HCT116 (cell line): ENCODE measurements at regions not wholly inside any gene's neighbourhood (a gene's known extent, or its start where the extent isn't known, plus 50 kb on each side); places are given as distances from the start of the nearest gene placed in this dataset.

Experiments used
- ATAC-seq: fragments of 200-7000 bp; cut with Tn5 transposase; 2 replicates; pipeline ENCODE4 v1.9.1; 2020; ENCODE audit warnings: mild to moderate bottlenecking, moderate library complexity
- BruUV-seq: library from RNA; stranded (reverse); fragments of 400-500 nt; replicated peaks from 2 replicates; lab custom pipeline; 2021; lab: Mats Ljungman, UMichigan
- CTCF ChIA-PET: fragments of 300-600 bp; sonication (Branson Sonifier 250); formaldehyde crosslinking; loops from one replicate; lab custom pipeline; 2021; ENCODE audit warnings: antibody characterized with exemption; lab: Charles Lee
- POLR2A ChIA-PET: fragments of 300-600, 350-600 bp; sonication (Branson Sonifier 250); formaldehyde crosslinking; loops from one replicate; lab custom pipeline; 2021; ENCODE audit warnings: antibody characterized with exemption; lab: Charles Lee
- RAD21 ChIA-PET, 2 experiments: fragments of 300-600 bp; sonication (Branson Sonifier 250); formaldehyde crosslinking; loops; one replicate each; lab custom pipeline; 2023; ENCODE audit warnings: low total read pairs in 2 of 2; ENCODE audit not compliant: uncharacterized antibody in 2 of 2, unreplicated experiment in 2 of 2, low non-redundant PET in 1 of 2; lab: Charles Lee
- DNase-seq: peaks from one replicate; pipeline ENCODE4 v3.0.0-alpha.2; 2010; ENCODE audit warnings: low read depth, low spot score
- H2AFZ ChIP-seq: fragments of 200-600 bp; shearing (Covaris generic), sonication (generic); 2 replicates; pipeline ENCODE4 v1.6.1; 2017; ENCODE audit warnings: low read depth, mixed run types, mixed read lengths, antibody characterized with exemption, low read length; ENCODE audit not compliant: poor library complexity, severe bottlenecking
- H3K27ac ChIP-seq: 2 replicates; pipeline ENCODE4 v1.5.1; 2012; ENCODE audit warnings: low read depth, low read length
- H3K27me3 ChIP-seq: fragments of 200-600 bp; sonication (generic); 2 replicates; pipeline ENCODE4 v1.6.1; 2016; ENCODE audit warnings: mixed run types, low read length, mixed read lengths; ENCODE audit not compliant: insufficient read depth
- H3K36me3 ChIP-seq, 2 experiments: fragments of 200-500 bp in 1 of 2; fragments of 200-600 bp in 1 of 2; sonication (Bioruptor generic) in 1 of 2; sonication (generic) in 1 of 2; 2 replicates each; pipeline versions ENCODE4 v1.5.1 to v1.6.1; 2014 to 2016; ENCODE audit warnings: low read length in 2 of 2, inconsistent platforms in 1 of 2, mixed read lengths in 1 of 2, mixed run types in 1 of 2; ENCODE audit not compliant: insufficient read depth in 2 of 2, control insufficient read depth in 1 of 2
- H3K4me1 ChIP-seq, 2 experiments: fragments of 200-600 bp in 1 of 2; sonication (generic) in 1 of 2; 2 replicates each; pipeline versions ENCODE4 v1.5.1 to v1.6.1; 2012 to 2017; ENCODE audit warnings: low read length in 2 of 2, inconsistent platforms in 1 of 2, mild to moderate bottlenecking in 1 of 2, mixed read lengths in 1 of 2, mixed run types in 1 of 2, moderate library complexity in 1 of 2; ENCODE audit not compliant: insufficient read depth in 2 of 2, control insufficient read depth in 1 of 2
- H3K4me2 ChIP-seq: fragments of 200-600 bp; sonication (generic); 2 replicates; pipeline ENCODE4 v1.6.1; 2017; ENCODE audit warnings: mixed run types, low read length, mixed read lengths
- H3K4me3 ChIP-seq, 2 experiments: fragments of 200-600 bp in 1 of 2; sonication (generic) in 1 of 2; replicated peaks in 1 of 2; 2 replicates each; pipeline ENCODE4 v1.5.1; 2011 to 2016; ENCODE audit warnings: low read length in 2 of 2, control low read depth in 1 of 2, low read depth in 1 of 2, mild to moderate bottlenecking in 1 of 2, mixed read lengths in 1 of 2, mixed run types in 1 of 2
- H3K79me2 ChIP-seq: fragments of 200-600 bp; sonication (generic); 2 replicates; pipeline ENCODE4 v1.6.1; 2017; ENCODE audit warnings: mild to moderate bottlenecking, mixed run types, low read length, moderate library complexity, mixed read lengths; ENCODE audit not compliant: insufficient read depth
- H3K9ac ChIP-seq: fragments of 200-600 bp; sonication (generic); 2 replicates; pipeline ENCODE4 v1.6.1; 2016; ENCODE audit warnings: low read length, mixed read lengths
- H3K9me2 ChIP-seq: fragments of 200-600 bp; sonication (generic), shearing (Covaris generic); 2 replicates; pipeline ENCODE4 v1.6.1; 2017; ENCODE audit warnings: mixed run types, mild to moderate bottlenecking, moderate library complexity; ENCODE audit not compliant: insufficient read depth
- H3K9me3 ChIP-seq, 2 experiments: fragments of 200-500 bp in 1 of 2; fragments of 200-600 bp in 1 of 2; sonication (Bioruptor generic) in 1 of 2; sonication (generic) in 1 of 2; 2 replicates each; pipeline ENCODE4 v1.6.1; 2014 to 2017; ENCODE audit warnings: low read length in 2 of 2, mixed read lengths in 2 of 2, inconsistent platforms in 1 of 2, low read depth in 1 of 2, mild to moderate bottlenecking in 1 of 2, mixed run types in 1 of 2, moderate library complexity in 1 of 2; ENCODE audit not compliant: control insufficient read depth in 1 of 2, insufficient read depth in 1 of 2
- H4K20me1 ChIP-seq: fragments of 200-600 bp; sonication (generic), shearing (Covaris generic); 2 replicates; pipeline ENCODE4 v1.6.1; 2017; ENCODE audit warnings: mixed run types, mild to moderate bottlenecking, moderate library complexity; ENCODE audit not compliant: insufficient read depth
- ATF3 ChIP-seq: IDR thresholded peaks from 2 replicates; pipeline ENCODE4 v1.6.1; 2012
- CBX3 ChIP-seq: IDR thresholded peaks from 2 replicates; pipeline ENCODE4 v1.6.1; 2012; ENCODE audit warnings: low read depth
- CEBPB ChIP-seq: IDR thresholded peaks from 2 replicates; pipeline ENCODE4 v1.6.1; 2012; ENCODE audit warnings: low read depth
- ELF1 ChIP-seq: IDR thresholded peaks from 2 replicates; pipeline ENCODE4 v1.6.1; 2012; ENCODE audit warnings: low read depth, borderline replicate concordance
- EZH2 ChIP-seq: fragments of 200-600 bp; sonication (generic); IDR thresholded peaks from 2 replicates; pipeline ENCODE4 v1.6.1; 2017; ENCODE audit warnings: antibody characterized with exemption, mixed run types
- EZH2phosphoT487 ChIP-seq: fragments of 200-600 bp; IDR thresholded peaks from 2 replicates; pipeline ENCODE4 v1.6.1; 2018; ENCODE audit warnings: antibody characterized with exemption, borderline replicate concordance
- FOSL1 ChIP-seq: IDR thresholded peaks from 2 replicates; pipeline ENCODE4 v1.6.1; 2012; ENCODE audit warnings: low read depth
- JUND ChIP-seq: IDR thresholded peaks from 2 replicates; pipeline ENCODE4 v1.6.1; 2012
- MAX ChIP-seq: IDR thresholded peaks from 2 replicates; pipeline ENCODE4 v1.6.1; 2012
- POLR2A ChIP-seq: IDR thresholded peaks from 2 replicates; pipeline ENCODE4 v1.7.0; 2011; ENCODE audit warnings: borderline replicate concordance; ENCODE audit not compliant: insufficient read depth, insufficient read length; ENCODE audit errors: extremely low read depth
- REST ChIP-seq: IDR thresholded peaks from 2 replicates; pipeline ENCODE4 v1.6.1; 2012; ENCODE audit warnings: low read depth
- SIN3A ChIP-seq: IDR thresholded peaks from 2 replicates; pipeline ENCODE4 v1.6.1; 2012; ENCODE audit warnings: low read depth
- SP1 ChIP-seq: IDR thresholded peaks from 2 replicates; pipeline ENCODE4 v1.6.1; 2012; ENCODE audit warnings: low read depth
- TCF7L2 ChIP-seq: IDR thresholded peaks from 2 replicates; pipeline ENCODE4 v1.7.0; 2011; ENCODE audit warnings: borderline replicate concordance, inconsistent platforms; ENCODE audit not compliant: insufficient read depth, insufficient read length; ENCODE audit errors: extremely low read depth
- YY1 ChIP-seq: IDR thresholded peaks from 2 replicates; pipeline ENCODE4 v1.6.1; 2011; ENCODE audit warnings: low read length, low read depth, moderate library complexity, mild to moderate bottlenecking; ENCODE audit not compliant: insufficient replicate concordance; ENCODE audit errors: extremely low read depth
- ZBTB33 ChIP-seq: IDR thresholded peaks from 2 replicates; pipeline ENCODE4 v1.6.1; 2011; ENCODE audit warnings: mild to moderate bottlenecking, low read length, moderate library complexity; ENCODE audit not compliant: insufficient replicate concordance; ENCODE audit errors: extremely low read depth
- ZFX ChIP-seq: fragments of 450-650 bp; IDR thresholded peaks from 2 replicates; pipeline ENCODE4 v1.6.1; 2017
- ZNF274 ChIP-seq: fragments of 200-500 bp; sonication (Bioruptor generic); IDR thresholded peaks from 2 replicates; pipeline ENCODE4 v1.6.1; 2014; ENCODE audit warnings: mild to moderate bottlenecking, low read depth, low read length, inconsistent platforms
- intact Hi-C: fragments of 100-400 bp; cut with micrococcal nuclease; formaldehyde crosslinking; loops from 2 replicates; pipeline ENCODE4 v1.10.0; 2022
- TF ChIP-seq, protein P1 (sequence below), 3 experiments: fragments of 200-600 bp in 1 of 3; sonication (generic) in 1 of 3; IDR thresholded peaks in 2 of 3; conservative IDR thresholded peaks in 1 of 3; 2 replicates each; pipeline ENCODE4 v1.5.1; 2012 to 2017; ENCODE audit warnings: low read depth in 2 of 3, low read length in 2 of 3, antibody characterized with exemption in 1 of 3, borderline replicate concordance in 1 of 3, control low read depth in 1 of 3, mild to moderate bottlenecking in 1 of 3, mixed read lengths in 1 of 3, mixed run types in 1 of 3, moderate library complexity in 1 of 3; ENCODE audit not compliant: insufficient read depth in 1 of 3

GRCh38 chr2:238963971-238964328 is 116.1 kb downstream of the TWIST2 start:
- H3K4me2 ChIP-seq = no peak overlapping the region
- no peaks in the 10 kb centered on the region for H3K27me3 ChIP-seq
- H4K20me1 ChIP-seq = no peaks in the 10 kb centered on the region
- H3K9me3 ChIP-seq = no peaks in the 10 kb centered on the region
- H2AFZ ChIP-seq = no peak overlapping the region
- H3K4me1 ChIP-seq = no peaks in the 10 kb centered on the region
- H3K9ac ChIP-seq = no peak overlapping the region
- H3K79me2 ChIP-seq = no peaks in the 10 kb centered on the region
- H3K36me3 ChIP-seq = no peaks in the 10 kb centered on the region
- ATAC-seq (no peak), DNase-seq (no peak)
- ChIA-PET CTCF (no interaction called here), RAD21 (no interaction called here), POLR2A (no interaction called here)
- H3K9me2 ChIP-seq = no peaks in the 10 kb centered on the region
- no TSS peak for BruUV-seq
- no peak for TF ChIP-seq ELF1
- no peak for TF ChIP-seq EZH2
- TF ChIP-seq FOSL1 = no peak
- no peak for TF ChIP-seq SP1
- no peak for TF ChIP-seq POLR2A
- TF ChIP-seq REST = no peak
- TF ChIP-seq CEBPB = no peak
- no peak for TF ChIP-seq JUND
- no peak for TF ChIP-seq ZNF274
- no peak for TF ChIP-seq YY1
- no peak for TF ChIP-seq SIN3A
- no peak for TF ChIP-seq EZH2phosphoT487
- TF ChIP-seq ZFX = no peak
- TF ChIP-seq, protein P1, sequence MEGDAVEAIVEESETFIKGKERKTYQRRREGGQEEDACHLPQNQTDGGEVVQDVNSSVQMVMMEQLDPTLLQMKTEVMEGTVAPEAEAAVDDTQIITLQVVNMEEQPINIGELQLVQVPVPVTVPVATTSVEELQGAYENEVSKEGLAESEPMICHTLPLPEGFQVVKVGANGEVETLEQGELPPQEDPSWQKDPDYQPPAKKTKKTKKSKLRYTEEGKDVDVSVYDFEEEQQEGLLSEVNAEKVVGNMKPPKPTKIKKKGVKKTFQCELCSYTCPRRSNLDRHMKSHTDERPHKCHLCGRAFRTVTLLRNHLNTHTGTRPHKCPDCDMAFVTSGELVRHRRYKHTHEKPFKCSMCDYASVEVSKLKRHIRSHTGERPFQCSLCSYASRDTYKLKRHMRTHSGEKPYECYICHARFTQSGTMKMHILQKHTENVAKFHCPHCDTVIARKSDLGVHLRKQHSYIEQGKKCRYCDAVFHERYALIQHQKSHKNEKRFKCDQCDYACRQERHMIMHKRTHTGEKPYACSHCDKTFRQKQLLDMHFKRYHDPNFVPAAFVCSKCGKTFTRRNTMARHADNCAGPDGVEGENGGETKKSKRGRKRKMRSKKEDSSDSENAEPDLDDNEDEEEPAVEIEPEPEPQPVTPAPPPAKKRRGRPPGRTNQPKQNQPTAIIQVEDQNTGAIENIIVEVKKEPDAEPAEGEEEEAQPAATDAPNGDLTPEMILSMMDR (IDR thresholded peaks at IDR 0.05 in 2 of 3, conservative IDR thresholded peaks at IDR 0.05 in 1 of 3; ENCODE audit: borderline replicate concordance in 1 of 3, insufficient read depth in 1 of 3, low read depth in 2 of 3, low read length in 2 of 3) = no peak
- TF ChIP-seq TCF7L2 = no peak
- no peak for TF ChIP-seq MAX
- no peak for TF ChIP-seq ZBTB33
- TF ChIP-seq ATF3 = no peak
- TF ChIP-seq CBX3 = no peak
- intact Hi-C loops = loop anchor here (10.0 kb wide), 1 partner anchor 609 kb away; no protein-coding TSS in a partner anchor
- no peak overlapping the region for H3K27ac ChIP-seq
- H3K4me3 ChIP-seq = no peak overlapping the region
